ENCODE measurements at regions not wholly inside any gene's neighbourhood (a gene's known extent, or its start where the extent isn't known, plus 50 kb on each side); places are given as distances from the start of the nearest gene placed in this dataset.

DNA sequence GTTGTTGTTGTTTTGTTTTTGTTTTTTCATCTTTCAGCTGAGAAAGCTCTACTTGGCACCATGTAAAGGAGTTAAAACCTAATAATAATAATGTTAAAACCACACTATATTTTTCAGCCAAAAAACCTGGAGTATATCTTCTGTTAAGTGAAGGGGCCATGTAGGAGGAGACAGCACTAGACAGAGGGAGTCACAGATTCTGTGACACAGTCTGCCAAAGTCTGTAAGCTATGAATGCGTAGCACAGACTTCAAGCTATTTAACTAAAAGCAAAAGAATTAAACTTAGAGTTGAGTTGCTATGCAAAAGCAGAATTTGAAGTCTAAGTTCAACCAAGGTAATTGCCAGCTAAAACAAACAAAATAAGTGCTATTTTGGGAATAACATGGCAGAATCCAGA lies 296.0 kb upstream of the COL8A1 start:
- Histone ChIP-seq H3K4me2 (no peak overlapping the region), H3K9ac (no peak overlapping the region), H3K27ac (no peak overlapping the region), H4K20me1 (no peaks in the 10 kb centered on the region), H3K9me3 (replicated peaks in 1 of 11) (peaks cover 0 to 3% (median 0%) of the 10 kb centered on the region in 11 experiments; a peak in 1 of 22 replicates), H3K36me3 (no peaks in the 10 kb centered on the region), H3K4me1 (no peaks in the 10 kb centered on the region), H3K4me3 (no peak overlapping the region), H3K27me3 (no peaks in the 10 kb centered on the region)
- TF ChIP-seq Cebpa-rat (IDR thresholded peaks at IDR 0.05), result no peak

DNA sequence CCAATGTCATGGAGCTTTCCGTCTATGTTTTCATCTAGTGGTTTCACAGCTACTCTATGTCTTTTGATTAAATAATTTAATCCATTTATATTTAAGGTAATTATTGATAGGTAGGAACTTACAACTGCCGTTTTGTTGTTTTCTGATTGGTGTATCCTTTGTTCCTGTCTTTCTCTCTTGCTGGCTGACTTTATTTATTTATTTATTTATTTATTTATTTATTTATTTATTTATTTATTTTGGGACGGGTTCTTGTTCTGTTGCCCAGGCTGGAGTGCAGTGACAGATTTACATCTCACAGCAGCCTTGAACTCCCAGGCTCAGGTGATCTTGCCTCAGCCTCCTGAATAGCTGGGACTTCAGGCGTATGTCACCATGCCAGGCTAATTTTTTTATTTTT lies 299.2 kb upstream of the COL8A1 start:
- no peaks in the 10 kb centered on the region for H4K20me1 ChIP-seq
- no peaks in the 10 kb centered on the region for H3K4me1 ChIP-seq
- H3K9me3 ChIP-seq (replicated peaks in 1 of 11), result peaks cover 0 to 3% (median 0%) of the 10 kb centered on the region in 11 experiments; a peak in 1 of 22 replicates
- no peak overlapping the region for H3K4me3 ChIP-seq
- H3K36me3 ChIP-seq, result no peaks in the 10 kb centered on the region
- TF ChIP-seq Cebpa-rat (IDR thresholded peaks at IDR 0.05), result no peak
- H3K27ac ChIP-seq, result no peak overlapping the region
- no peak overlapping the region for H3K4me2 ChIP-seq
- H3K9ac ChIP-seq, result no peak overlapping the region
- H3K27me3 ChIP-seq, result no peaks in the 10 kb centered on the region

DNA sequence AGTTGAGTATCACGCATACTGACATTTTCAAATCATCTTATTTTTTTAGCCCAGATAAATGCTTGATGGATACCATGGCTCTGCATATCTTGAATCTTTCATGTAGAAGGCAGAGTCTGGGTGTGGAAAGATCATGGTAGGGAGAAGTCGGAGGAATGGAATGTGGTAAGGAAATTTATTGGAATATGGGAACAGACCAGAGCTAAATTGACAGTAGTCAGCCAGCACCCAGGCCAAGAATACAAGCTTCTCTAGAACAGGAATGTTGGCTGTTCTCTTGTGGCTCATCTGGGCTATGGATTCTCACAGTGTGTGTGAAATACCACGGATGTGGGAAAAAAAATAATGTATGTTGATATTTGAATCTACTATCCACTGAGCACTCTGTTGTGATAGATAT lies 305.7 kb upstream of the COL8A1 start:
- Histone ChIP-seq H3K36me3 (no peaks in the 10 kb centered on the region), H3K4me2 (no peak overlapping the region), H3K27ac (no peak overlapping the region), H3K9ac (no peak overlapping the region), H3K9me3 (replicated peaks in 1 of 11) (no peaks in the 10 kb centered on the region), H3K27me3 (no peaks in the 10 kb centered on the region), H3K4me1 (no peaks in the 10 kb centered on the region), H4K20me1 (no peaks in the 10 kb centered on the region), H3K4me3 (no peak overlapping the region)
- no peak for TF ChIP-seq Cebpa-rat (IDR thresholded peaks at IDR 0.05)

DNA sequence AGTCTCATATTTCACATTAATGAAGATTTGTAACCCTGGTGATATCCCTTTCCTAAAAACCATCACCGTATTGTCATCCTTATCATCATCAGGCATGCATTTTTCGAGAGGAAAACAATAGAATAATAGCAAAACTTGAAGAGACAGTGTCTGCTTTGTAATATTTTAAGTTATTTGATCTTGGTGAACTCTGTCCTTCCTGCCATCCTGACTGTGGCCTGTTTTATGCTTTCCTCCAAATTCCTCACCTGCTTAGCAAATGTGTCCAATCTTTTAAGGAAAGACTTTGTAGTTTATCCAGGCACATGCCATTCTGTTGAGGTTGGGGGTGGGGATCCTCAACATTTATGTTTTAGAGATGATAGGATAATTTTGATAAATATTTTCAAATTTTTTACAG lies 306.1 kb upstream of the COL8A1 start:
- H3K27ac ChIP-seq, result no peak overlapping the region
- H4K20me1 ChIP-seq, result no peaks in the 10 kb centered on the region
- no peak overlapping the region for H3K4me2 ChIP-seq
- no peaks in the 10 kb centered on the region for H3K36me3 ChIP-seq
- no peaks in the 10 kb centered on the region for H3K4me1 ChIP-seq
- H3K9ac ChIP-seq, result no peak overlapping the region
- H3K4me3 ChIP-seq, result no peak overlapping the region
- no peak for TF ChIP-seq Cebpa-rat (IDR thresholded peaks at IDR 0.05)
- no peaks in the 10 kb centered on the region for H3K27me3 ChIP-seq
- H3K9me3 ChIP-seq (replicated peaks in 1 of 11), result no peaks in the 10 kb centered on the region

DNA sequence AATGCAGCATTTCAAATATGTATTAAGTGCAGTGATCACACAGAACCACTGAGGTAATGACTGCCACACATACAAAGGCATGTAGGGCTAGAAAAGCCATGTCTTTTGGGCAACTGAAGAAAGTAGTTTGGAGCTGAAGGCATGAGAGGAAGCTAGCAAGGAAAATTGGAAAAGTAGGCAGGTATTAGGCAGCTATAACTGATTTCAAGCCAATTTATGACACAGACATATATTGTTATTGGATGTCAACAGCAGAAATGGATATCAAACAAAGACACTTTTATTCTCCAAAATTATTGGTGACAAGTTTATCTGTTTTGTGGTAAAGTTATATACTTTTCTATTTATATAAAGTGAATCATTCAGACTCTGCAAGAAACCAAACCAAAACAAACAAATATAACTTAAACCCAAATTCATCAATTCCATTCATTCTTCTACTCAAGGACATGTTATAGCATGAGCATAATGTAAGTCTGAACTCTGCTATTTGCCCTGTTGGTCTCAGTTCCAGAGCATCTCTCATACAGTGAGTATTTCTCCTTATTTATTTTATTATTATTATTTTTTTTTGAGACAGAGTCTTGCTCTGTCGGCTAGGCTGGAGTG lies 307.4 kb upstream of the COL8A1 start:
- no peaks in the 10 kb centered on the region for H3K4me1 ChIP-seq
- H4K20me1 ChIP-seq, result no peaks in the 10 kb centered on the region
- no peak overlapping the region for H3K4me3 ChIP-seq
- H3K27ac ChIP-seq, result no peak overlapping the region
- no peak overlapping the region for H3K4me2 ChIP-seq
- no peak overlapping the region for H3K9ac ChIP-seq
- TF ChIP-seq Cebpa-rat (IDR thresholded peaks at IDR 0.05), result no peak
- H3K27me3 ChIP-seq, result no peaks in the 10 kb centered on the region
- H3K36me3 ChIP-seq, result no peaks in the 10 kb centered on the region
- H3K9me3 ChIP-seq (replicated peaks in 1 of 11), result no peaks in the 10 kb centered on the region

DNA sequence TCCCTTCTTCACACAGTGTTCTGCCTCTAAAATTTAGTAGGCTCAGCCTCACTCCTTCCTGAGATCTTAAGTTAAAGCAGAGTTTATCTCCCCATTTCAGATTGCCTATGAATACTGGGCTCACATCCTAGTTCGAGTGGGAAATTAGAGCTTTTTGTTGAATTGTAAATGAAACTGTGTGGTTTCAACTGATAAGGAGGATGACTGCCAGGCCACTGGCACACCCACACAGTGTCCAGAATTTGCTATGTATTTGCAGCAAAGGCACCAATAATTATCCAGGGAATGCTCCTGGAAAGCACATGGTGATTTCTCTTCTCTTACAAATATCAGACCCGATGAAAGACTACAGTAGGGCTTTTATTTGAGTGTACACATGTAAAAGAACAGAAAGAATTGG lies 308.1 kb upstream of the COL8A1 start:
- no peak overlapping the region for H3K4me2 ChIP-seq
- H4K20me1 ChIP-seq, result no peaks in the 10 kb centered on the region
- no peaks in the 10 kb centered on the region for H3K4me1 ChIP-seq
- no peaks in the 10 kb centered on the region for H3K9me3 ChIP-seq (replicated peaks in 1 of 11)
- no peak overlapping the region for H3K9ac ChIP-seq
- H3K27me3 ChIP-seq, result no peaks in the 10 kb centered on the region
- no peak overlapping the region for H3K4me3 ChIP-seq
- no peak overlapping the region for H3K27ac ChIP-seq
- TF ChIP-seq Cebpa-rat (IDR thresholded peaks at IDR 0.05), result no peak
- H3K36me3 ChIP-seq, result no peaks in the 10 kb centered on the region

DNA sequence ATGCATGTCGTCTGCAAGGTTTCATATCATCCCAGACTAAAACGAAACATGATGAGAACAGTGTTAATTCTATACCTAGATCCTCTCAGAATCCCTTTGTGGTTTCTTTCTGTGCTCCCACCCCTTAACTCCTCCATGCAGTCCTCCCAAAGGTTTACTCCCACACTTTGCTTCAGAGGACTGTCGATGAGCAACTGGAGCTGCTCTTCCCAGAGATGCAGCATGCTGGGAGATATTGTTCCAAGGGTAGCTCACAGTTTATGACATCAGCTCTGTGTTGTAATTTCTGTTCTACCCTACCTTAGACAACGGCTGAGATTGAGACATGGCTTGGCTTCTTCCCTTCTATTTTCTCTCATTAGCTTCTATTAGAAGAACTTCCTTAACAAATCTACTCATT lies 313.0 kb upstream of the COL8A1 start:
- no peak for TF ChIP-seq Cebpa-rat (IDR thresholded peaks at IDR 0.05)
- no peaks in the 10 kb centered on the region for H3K27me3 ChIP-seq
- H3K27ac ChIP-seq, result no peak overlapping the region
- H3K9ac ChIP-seq, result no peak overlapping the region
- H3K36me3 ChIP-seq, result no peaks in the 10 kb centered on the region
- H4K20me1 ChIP-seq, result no peaks in the 10 kb centered on the region
- no peaks in the 10 kb centered on the region for H3K4me1 ChIP-seq
- no peak overlapping the region for H3K4me3 ChIP-seq
- no peaks in the 10 kb centered on the region for H3K9me3 ChIP-seq (replicated peaks in 1 of 11)
- no peak overlapping the region for H3K4me2 ChIP-seq

DNA sequence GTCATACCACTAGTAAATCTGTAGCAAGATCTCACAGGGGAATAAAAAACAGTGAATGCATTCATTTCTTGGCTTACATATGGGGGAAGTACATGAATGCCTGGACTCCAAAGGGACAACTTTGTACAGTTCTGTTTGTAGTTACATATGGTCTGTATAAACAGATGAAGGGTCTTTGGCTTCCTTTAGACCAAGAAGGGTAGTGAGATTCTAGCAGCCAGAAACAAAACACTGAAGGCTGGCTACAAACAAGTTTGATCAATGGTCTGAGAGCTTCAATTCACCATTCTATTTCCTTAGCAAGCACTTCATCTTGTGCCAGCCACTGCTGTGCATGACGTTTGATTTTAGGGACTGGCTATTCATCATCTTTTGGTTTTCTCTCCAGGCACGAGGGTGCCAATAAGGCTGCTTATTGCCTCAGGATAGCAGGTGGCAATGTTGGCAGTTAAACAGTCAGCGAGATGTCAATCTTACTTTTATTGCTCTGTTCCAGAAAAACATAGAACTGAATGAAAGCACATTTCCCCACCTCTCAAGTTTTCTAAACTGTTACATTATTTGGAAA lies 313.7 kb upstream of the COL8A1 start:
- Histone ChIP-seq H3K4me2 (no peak overlapping the region), H3K27ac (no peak overlapping the region), H3K27me3 (no peaks in the 10 kb centered on the region)

DNA sequence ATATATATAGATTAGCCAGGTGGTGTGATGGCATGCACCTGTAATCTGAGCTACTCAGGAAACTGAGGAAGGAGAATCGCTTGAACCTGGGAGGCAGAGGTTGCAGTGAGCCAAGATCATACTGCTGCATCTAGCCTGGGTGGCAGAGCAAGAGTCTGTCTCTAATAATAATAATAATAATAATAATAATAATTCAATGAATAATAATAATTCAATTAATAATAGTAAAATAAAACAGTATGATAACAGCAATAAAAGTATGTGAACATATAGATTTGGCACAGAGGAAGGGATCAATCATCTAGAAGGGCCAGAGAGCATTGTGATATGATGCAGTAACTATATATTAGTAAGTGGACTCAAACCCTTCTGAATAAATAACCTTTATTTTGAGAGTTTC lies 314.5 kb upstream of the COL8A1 start:
- Histone ChIP-seq H4K20me1 (no peaks in the 10 kb centered on the region), H3K9me3 (replicated peaks in 1 of 11) (no peaks in the 10 kb centered on the region), H3K36me3 (no peaks in the 10 kb centered on the region), H3K27ac (no peak overlapping the region), H3K4me1 (no peaks in the 10 kb centered on the region), H3K27me3 (no peaks in the 10 kb centered on the region), H3K4me2 (no peak overlapping the region), H3K9ac (no peak overlapping the region), H3K4me3 (no peak overlapping the region)
- TF ChIP-seq Cebpa-rat (IDR thresholded peaks at IDR 0.05), result no peak

More for the DNA sequence above, 313.7 kb upstream of the COL8A1 start:
- Histone ChIP-seq H3K9me3 (replicated peaks in 1 of 11) (no peaks in the 10 kb centered on the region), H3K9ac (no peak overlapping the region), H3K4me1 (no peaks in the 10 kb centered on the region), H3K36me3 (no peaks in the 10 kb centered on the region), H4K20me1 (no peaks in the 10 kb centered on the region), H3K4me3 (no peak overlapping the region)
- TF ChIP-seq Cebpa-rat (IDR thresholded peaks at IDR 0.05), result no peak

DNA sequence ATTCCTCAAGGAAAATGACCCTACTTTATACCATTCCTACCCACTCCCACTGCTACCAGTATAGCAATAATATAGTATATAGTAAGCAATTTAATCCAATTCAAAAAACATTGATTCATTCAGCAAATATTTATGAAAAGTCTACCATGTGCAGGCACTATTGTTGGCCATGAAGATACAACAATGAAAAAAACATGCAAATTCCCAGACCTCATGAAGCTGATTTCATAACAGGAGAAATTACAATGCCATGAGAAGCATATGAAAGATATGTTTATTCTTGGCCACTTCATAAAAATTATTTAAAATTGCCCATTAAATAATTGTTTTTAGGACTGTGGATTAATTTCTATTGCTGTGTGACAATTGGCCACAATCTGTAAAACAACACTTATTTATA lies 315.8 kb upstream of the COL8A1 start:
- H3K4me1 ChIP-seq, result no peaks in the 10 kb centered on the region
- H3K36me3 ChIP-seq, result no peaks in the 10 kb centered on the region
- H3K27me3 ChIP-seq, result no peaks in the 10 kb centered on the region
- H3K4me2 ChIP-seq, result no peak overlapping the region
- H3K9ac ChIP-seq, result no peak overlapping the region
- no peak overlapping the region for H3K27ac ChIP-seq
- no peak overlapping the region for H3K4me3 ChIP-seq
- no peaks in the 10 kb centered on the region for H3K9me3 ChIP-seq (replicated peaks in 1 of 11)
- no peaks in the 10 kb centered on the region for H4K20me1 ChIP-seq
- no peak for TF ChIP-seq Cebpa-rat (IDR thresholded peaks at IDR 0.05)
